GM11168 (cell line): ENCODE measurements at regions not wholly inside any gene's neighbourhood (a gene's known extent, or its start where the extent isn't known, plus 50 kb on each side); places are given as distances from the start of the nearest gene placed in this dataset.

Experiments used
- in situ Hi-C: fragments of 300-500 bp; cut with MboI; formaldehyde crosslinking; loops from one replicate; pipeline ENCODE4 v1.12.0; 2022; ENCODE audit warnings: low sequenced_read_pairs; ENCODE audit not compliant: unreplicated experiment

GRCh38 chr4:165763640-165764039 is 109.4 kb upstream of the TLL1 start:
- in situ Hi-C loops = no loop called here

- in situ Hi-C loops = no loop called here
Measured at GRCh38 chr4:165765053-165765452, 108.0 kb upstream of the TLL1 start.

GRCh38 chr4:165766018-165766417 is 107.0 kb upstream of the TLL1 start:
- in situ Hi-C loops = no loop called here

- in situ Hi-C loops = no loop called here
Measured at GRCh38 chr4:165766976-165767375, 106.1 kb upstream of the TLL1 start.

GRCh38 chr4:165767671-165768070 is 105.4 kb upstream of the TLL1 start:
- in situ Hi-C loops = no loop called here

GRCh38 chr4:165768281-165768680 is 104.8 kb upstream of the TLL1 start:
- in situ Hi-C loops = no loop called here

GRCh38 chr4:165774326-165774725 is 98.7 kb upstream of the TLL1 start:
- in situ Hi-C loops = no loop called here

- in situ Hi-C loops = no loop called here
Measured at GRCh38 chr4:165779950-165780670, 92.9 kb upstream of the TLL1 start.

- in situ Hi-C loops = no loop called here
Measured at GRCh38 chr4:165780735-165781134, 92.3 kb upstream of the TLL1 start.

GRCh38 chr4:165782623-165783022 is 90.4 kb upstream of the TLL1 start:
- in situ Hi-C loops = no loop called here

- in situ Hi-C loops = no loop called here
Measured at GRCh38 chr4:165783626-165784025, 89.4 kb upstream of the TLL1 start.

GRCh38 chr4:165784672-165785071 is 88.4 kb upstream of the TLL1 start:
- in situ Hi-C loops = no loop called here

GRCh38 chr4:165785337-165785736 is 87.7 kb upstream of the TLL1 start:
- in situ Hi-C loops = no loop called here

GRCh38 chr4:165787516-165788274 is 85.3 kb upstream of the TLL1 start:
- in situ Hi-C loops = no loop called here

GRCh38 chr4:165788686-165789463 is 84.2 kb upstream of the TLL1 start:
- in situ Hi-C loops = no loop called here

GRCh38 chr4:165793236-165793635 is 79.8 kb upstream of the TLL1 start:
- in situ Hi-C loops = no loop called here

GRCh38 chr4:165794834-165795233 is 78.2 kb upstream of the TLL1 start:
- in situ Hi-C loops = no loop called here

- in situ Hi-C loops = no loop called here
Measured at GRCh38 chr4:165799384-165799815, 73.6 kb upstream of the TLL1 start.

GRCh38 chr4:165802452-165802851 is 70.6 kb upstream of the TLL1 start:
- in situ Hi-C loops = no loop called here

- in situ Hi-C loops = no loop called here
Measured at GRCh38 chr4:165803005-165803404, 70.0 kb upstream of the TLL1 start.

GRCh38 chr4:165805406-165805805 is 67.6 kb upstream of the TLL1 start:
- in situ Hi-C loops = no loop called here
